HepG2 (cell line): ENCODE measurements at regions not wholly inside any gene's neighbourhood (a gene's known extent, or its start where the extent isn't known, plus 50 kb on each side); places are given as distances from the start of the nearest gene placed in this dataset.

ENCODE experiments used
- ATAC-seq: fragments of 200-7000 bp; cut with Tn5 transposase; 3 replicates; pipeline ENCODE4 v1.9.1; 2020; ENCODE audit warnings: mild to moderate bottlenecking, moderate library complexity
- BruUV-seq: library from RNA; stranded (reverse); fragments of 400-500 nt; replicated peaks from 2 replicates; lab custom pipeline; 2021; lab: Mats Ljungman, UMichigan
- CTCF ChIA-PET: fragments of 300-600 bp; formaldehyde crosslinking; extraction: SDS; loops from one replicate; lab custom pipeline; 2021; ENCODE audit warnings: low total read pairs, inconsistent platforms, low intra/inter-chr PET ratio; lab: Yijun Ruan, JAX
- POLR2A ChIA-PET: fragments of 350-600 bp; sonication (Branson Sonifier 250); formaldehyde crosslinking; loops from one replicate; lab custom pipeline; 2020; ENCODE audit warnings: antibody characterized with exemption, inconsistent platforms; lab: Yijun Ruan, JAX
- DNase-seq: peaks from one replicate; pipeline ENCODE4 v3.0.0-alpha.2; 2015; ENCODE audit warnings: low spot score
- FAIRE-seq: peaks from 3 replicates; lab custom pipeline; 2011; peaks lifted over from hg19 to GRCh38; lab: Jason Lieb, UNC
- H2AFZ ChIP-seq: one replicate; pipeline ENCODE4 v1.6.1; 2011; ENCODE audit warnings: low read length, inconsistent platforms
- H3K27ac ChIP-seq: fragments of 300-600 bp; 3 replicates; pipeline ENCODE4 v1.8.0; 2011; ENCODE audit warnings: mixed run types, mild to moderate bottlenecking, mixed read lengths, low read length, inconsistent platforms; ENCODE audit not compliant: insufficient read depth; ENCODE audit errors: extremely low read length
- H3K27me3 ChIP-seq, 2 experiments: fragments of 200-600 bp in 1 of 2; 2 replicates in 1 of 2; 3 replicates in 1 of 2; pipeline versions ENCODE4 v1.6.0 to v1.8.0; 2011; ENCODE audit warnings: low read length in 2 of 2, mild to moderate bottlenecking in 2 of 2, moderate library complexity in 2 of 2, inconsistent platforms in 1 of 2; ENCODE audit not compliant: insufficient read depth in 2 of 2, control insufficient read depth in 1 of 2
- H3K36me3 ChIP-seq, 2 experiments: fragments of 200-600 bp in 1 of 2; replicated peaks in 1 of 2; 2 replicates in 1 of 2; 3 replicates in 1 of 2; pipeline versions ENCODE4 v1.5.1 to v1.8.0; 2011; ENCODE audit warnings: low read length in 2 of 2, inconsistent platforms in 1 of 2; ENCODE audit not compliant: insufficient read depth in 2 of 2, control insufficient read depth in 1 of 2
- H3K4me1 ChIP-seq: 2 replicates; pipeline ENCODE4 v1.5.1; 2012; ENCODE audit warnings: low read length, inconsistent platforms; ENCODE audit not compliant: insufficient read depth
- H3K4me2 ChIP-seq: 2 replicates; pipeline ENCODE4 v1.6.0; 2011; ENCODE audit warnings: low read depth, low read length, inconsistent platforms
- H3K4me3 ChIP-seq, 3 experiments: fragments of 200-600 bp in 1 of 3; sonication (generic), shearing (Covaris generic) in 1 of 3; replicated peaks in 1 of 3; 2 replicates each; pipeline ENCODE4 v1.5.1; 2011 to 2016; ENCODE audit warnings: low read length in 3 of 3, inconsistent platforms in 2 of 3, low read depth in 2 of 3, mild to moderate bottlenecking in 2 of 3, control low read depth in 1 of 3, mixed read lengths in 1 of 3; ENCODE audit not compliant: insufficient read depth in 1 of 3
- H3K79me2 ChIP-seq: one replicate; pipeline ENCODE4 v1.6.1; 2011; ENCODE audit warnings: low read length, inconsistent platforms; ENCODE audit not compliant: insufficient read depth
- H3K9ac ChIP-seq: 2 replicates; pipeline ENCODE4 v1.6.0; 2011; ENCODE audit warnings: mild to moderate bottlenecking, low read depth, low read length, inconsistent platforms; ENCODE audit not compliant: insufficient read depth
- H3K9me3 ChIP-seq: 2 replicates; pipeline ENCODE4 v1.5.1; 2012; ENCODE audit warnings: mild to moderate bottlenecking, low read length
- H4K20me1 ChIP-seq: 2 replicates; pipeline ENCODE4 v1.6.0; 2011; ENCODE audit warnings: inconsistent platforms, mild to moderate bottlenecking, low read length, moderate library complexity; ENCODE audit not compliant: insufficient read depth
- CEBPB ChIP-seq: IDR thresholded peaks from 2 replicates; pipeline ENCODE4 v1.6.1; 2011; ENCODE audit warnings: low read depth, low read length, improper control_type of control experiment, borderline replicate concordance
- HDAC6 ChIP-seq: fragments of 200-600 bp; sonication (generic); IDR thresholded peaks from 2 replicates; pipeline ENCODE4 v1.7.0; 2017; ENCODE audit warnings: mild to moderate bottlenecking, antibody characterized with exemption, low read length, low read depth
- IKZF1 ChIP-seq: fragments of 450-650 bp; IDR thresholded peaks from 2 replicates; pipeline ENCODE4 v1.7.1; 2016
- PCBP2 ChIP-seq: fragments of 200-400 bp; formaldehyde crosslinking; optimal IDR thresholded peaks from 2 replicates; pipeline ENCODE3; 2018; ENCODE audit warnings: low read length, low read depth; ENCODE audit not compliant: poor library complexity, severe bottlenecking
- PHF20 ChIP-seq: sonication (generic); formaldehyde crosslinking; IDR thresholded peaks from 2 replicates; pipeline ENCODE4 v1.5.0; 2020; ENCODE audit warnings: mild to moderate bottlenecking, missing genetic modification reagents
- ZFP91 ChIP-seq: sonication (generic); formaldehyde crosslinking; IDR thresholded peaks from 2 replicates; pipeline ENCODE4 v1.9.0; 2022; ENCODE audit warnings: missing genetic modification reagents, mild to moderate bottlenecking, borderline replicate concordance
- ZNF136 ChIP-seq: sonication (generic); formaldehyde crosslinking; IDR thresholded peaks from 2 replicates; pipeline ENCODE4 v1.8.1; 2022; ENCODE audit warnings: low read depth, mild to moderate bottlenecking, moderate library complexity, missing genetic modification reagents
- ZNF3 ChIP-seq: IDR thresholded peaks from 2 replicates; pipeline ENCODE4 v1.7.0; 2017; ENCODE audit warnings: inconsistent platforms
- ZNF691 ChIP-seq: sonication (generic); formaldehyde crosslinking; IDR thresholded peaks from 2 replicates; pipeline ENCODE4 v1.4.0; 2020; ENCODE audit warnings: missing genetic modification reagents, low read depth, mild to moderate bottlenecking, borderline replicate concordance
- WGBS: methylation state at CpG from one replicate; pipeline ENCODE4 v1.1.6; 2017; ENCODE audit warnings: low lambda C conversion rate; 5-methylcytosine and 5-hydroxymethylcytosine counted together
- in situ Hi-C: cut with HindIII; loops from 2 replicates; pipeline ENCODE4 v1.10.0; 2017; ENCODE audit warnings: low pct_unique_long_range_greater_than_20kb; ENCODE audit not compliant: extremely low pct_ligation_motif_present
- intact Hi-C: fragments of 100-400 bp; cut with micrococcal nuclease; formaldehyde crosslinking; loops from one replicate; pipeline ENCODE4 v1.10.0; 2022; ENCODE audit not compliant: unreplicated experiment
- TF ChIP-seq, protein P1 (sequence below): sonication (generic); formaldehyde crosslinking; IDR thresholded peaks from 2 replicates; pipeline ENCODE4 v1.4.0; 2020; ENCODE audit warnings: missing genetic modification reagents, borderline replicate concordance
- TF ChIP-seq, protein P2 (sequence below): sonication (generic); formaldehyde crosslinking; IDR thresholded peaks from 2 replicates; pipeline ENCODE4 v1.4.0; 2020; ENCODE audit warnings: missing genetic modification reagents
- TF ChIP-seq, protein P3 (sequence below): fragments of 450-650 bp; IDR thresholded peaks from 2 replicates; pipeline ENCODE4 v1.6.1; 2017; ENCODE audit warnings: mild to moderate bottlenecking
- TF ChIP-seq, protein P4 (sequence below): sonication (generic); formaldehyde crosslinking; IDR thresholded peaks from 2 replicates; pipeline ENCODE4 v1.5.0; 2020; ENCODE audit warnings: missing genetic modification reagents, mild to moderate bottlenecking, borderline replicate concordance

DNA sequence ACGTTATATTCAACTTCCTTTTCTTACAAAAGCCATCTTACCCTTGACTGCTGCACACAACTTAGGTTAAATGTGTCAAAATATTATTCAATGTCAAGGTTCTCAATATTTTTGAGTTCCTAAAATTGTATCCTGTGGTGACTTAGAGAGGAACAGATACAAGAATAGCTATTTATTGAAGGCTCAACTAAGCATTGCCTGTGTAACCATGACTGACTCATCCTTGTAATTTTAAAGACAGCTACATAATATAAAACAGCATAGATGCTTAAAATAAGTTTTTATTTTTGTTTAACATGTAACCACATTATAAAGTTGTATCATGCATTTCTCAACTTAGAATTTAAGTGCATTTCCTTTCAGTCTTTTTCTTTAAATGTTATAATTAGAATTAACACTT is 312.9 kb upstream of the RGMB start:
- BruUV-seq: no TSS peak
- Histone ChIP-seq H3K9ac (no peak overlapping the region), H3K4me1 (no peaks in the 10 kb centered on the region), H2AFZ (no peak overlapping the region), H3K9me3 (no peaks in the 10 kb centered on the region), H3K36me3 (no peaks in the 10 kb centered on the region), H3K79me2 (no peaks in the 10 kb centered on the region), H3K27me3 (no peaks in the 10 kb centered on the region), H3K4me3 (no peak overlapping the region), H4K20me1 (no peaks in the 10 kb centered on the region), H3K4me2 (no peak overlapping the region), H3K27ac (no peak overlapping the region)
- DNase-seq (no peak), ATAC-seq (no peak), FAIRE-seq (no peak)
- in situ Hi-C loops: no loop called here
- POLR2A ChIA-PET: no interaction called here
- WGBS: 0% methylated on average over 1 of the region's 1 CpG
- intact Hi-C loops: no loop called here
- CTCF ChIA-PET: no interaction called here
- TF ChIP-seq, protein P1, sequence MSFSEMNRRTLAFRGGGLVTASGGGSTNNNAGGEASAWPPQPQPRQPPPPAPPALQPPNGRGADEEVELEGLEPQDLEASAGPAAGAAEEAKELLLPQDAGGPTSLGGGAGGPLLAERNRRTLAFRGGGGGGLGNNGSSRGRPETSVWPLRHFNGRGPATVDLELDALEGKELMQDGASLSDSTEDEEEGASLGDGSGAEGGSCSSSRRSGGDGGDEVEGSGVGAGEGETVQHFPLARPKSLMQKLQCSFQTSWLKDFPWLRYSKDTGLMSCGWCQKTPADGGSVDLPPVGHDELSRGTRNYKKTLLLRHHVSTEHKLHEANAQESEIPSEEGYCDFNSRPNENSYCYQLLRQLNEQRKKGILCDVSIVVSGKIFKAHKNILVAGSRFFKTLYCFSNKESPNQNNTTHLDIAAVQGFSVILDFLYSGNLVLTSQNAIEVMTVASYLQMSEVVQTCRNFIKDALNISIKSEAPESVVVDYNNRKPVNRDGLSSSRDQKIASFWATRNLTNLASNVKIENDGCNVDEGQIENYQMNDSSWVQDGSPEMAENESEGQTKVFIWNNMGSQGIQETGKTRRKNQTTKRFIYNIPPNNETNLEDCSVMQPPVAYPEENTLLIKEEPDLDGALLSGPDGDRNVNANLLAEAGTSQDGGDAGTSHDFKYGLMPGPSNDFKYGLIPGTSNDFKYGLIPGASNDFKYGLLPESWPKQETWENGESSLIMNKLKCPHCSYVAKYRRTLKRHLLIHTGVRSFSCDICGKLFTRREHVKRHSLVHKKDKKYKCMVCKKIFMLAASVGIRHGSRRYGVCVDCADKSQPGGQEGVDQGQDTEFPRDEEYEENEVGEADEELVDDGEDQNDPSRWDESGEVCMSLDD (CRISPR knock-in tag): no peak
- TF ChIP-seq, protein P2, sequence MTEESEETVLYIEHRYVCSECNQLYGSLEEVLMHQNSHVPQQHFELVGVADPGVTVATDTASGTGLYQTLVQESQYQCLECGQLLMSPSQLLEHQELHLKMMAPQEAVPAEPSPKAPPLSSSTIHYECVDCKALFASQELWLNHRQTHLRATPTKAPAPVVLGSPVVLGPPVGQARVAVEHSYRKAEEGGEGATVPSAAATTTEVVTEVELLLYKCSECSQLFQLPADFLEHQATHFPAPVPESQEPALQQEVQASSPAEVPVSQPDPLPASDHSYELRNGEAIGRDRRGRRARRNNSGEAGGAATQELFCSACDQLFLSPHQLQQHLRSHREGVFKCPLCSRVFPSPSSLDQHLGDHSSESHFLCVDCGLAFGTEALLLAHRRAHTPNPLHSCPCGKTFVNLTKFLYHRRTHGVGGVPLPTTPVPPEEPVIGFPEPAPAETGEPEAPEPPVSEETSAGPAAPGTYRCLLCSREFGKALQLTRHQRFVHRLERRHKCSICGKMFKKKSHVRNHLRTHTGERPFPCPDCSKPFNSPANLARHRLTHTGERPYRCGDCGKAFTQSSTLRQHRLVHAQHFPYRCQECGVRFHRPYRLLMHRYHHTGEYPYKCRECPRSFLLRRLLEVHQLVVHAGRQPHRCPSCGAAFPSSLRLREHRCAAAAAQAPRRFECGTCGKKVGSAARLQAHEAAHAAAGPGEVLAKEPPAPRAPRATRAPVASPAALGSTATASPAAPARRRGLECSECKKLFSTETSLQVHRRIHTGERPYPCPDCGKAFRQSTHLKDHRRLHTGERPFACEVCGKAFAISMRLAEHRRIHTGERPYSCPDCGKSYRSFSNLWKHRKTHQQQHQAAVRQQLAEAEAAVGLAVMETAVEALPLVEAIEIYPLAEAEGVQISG: no peak
- TF ChIP-seq ZNF136 (CRISPR knock-in tag) (no peak), CEBPB (no peak), ZNF691 (CRISPR knock-in tag) (no peak), IKZF1 (no peak), PCBP2 (no peak), HDAC6 (no peak), PHF20 (CRISPR knock-in tag) (no peak), ZNF3 (no peak), ZFP91 (CRISPR knock-in tag) (no peak)
- TF ChIP-seq, protein P3, sequence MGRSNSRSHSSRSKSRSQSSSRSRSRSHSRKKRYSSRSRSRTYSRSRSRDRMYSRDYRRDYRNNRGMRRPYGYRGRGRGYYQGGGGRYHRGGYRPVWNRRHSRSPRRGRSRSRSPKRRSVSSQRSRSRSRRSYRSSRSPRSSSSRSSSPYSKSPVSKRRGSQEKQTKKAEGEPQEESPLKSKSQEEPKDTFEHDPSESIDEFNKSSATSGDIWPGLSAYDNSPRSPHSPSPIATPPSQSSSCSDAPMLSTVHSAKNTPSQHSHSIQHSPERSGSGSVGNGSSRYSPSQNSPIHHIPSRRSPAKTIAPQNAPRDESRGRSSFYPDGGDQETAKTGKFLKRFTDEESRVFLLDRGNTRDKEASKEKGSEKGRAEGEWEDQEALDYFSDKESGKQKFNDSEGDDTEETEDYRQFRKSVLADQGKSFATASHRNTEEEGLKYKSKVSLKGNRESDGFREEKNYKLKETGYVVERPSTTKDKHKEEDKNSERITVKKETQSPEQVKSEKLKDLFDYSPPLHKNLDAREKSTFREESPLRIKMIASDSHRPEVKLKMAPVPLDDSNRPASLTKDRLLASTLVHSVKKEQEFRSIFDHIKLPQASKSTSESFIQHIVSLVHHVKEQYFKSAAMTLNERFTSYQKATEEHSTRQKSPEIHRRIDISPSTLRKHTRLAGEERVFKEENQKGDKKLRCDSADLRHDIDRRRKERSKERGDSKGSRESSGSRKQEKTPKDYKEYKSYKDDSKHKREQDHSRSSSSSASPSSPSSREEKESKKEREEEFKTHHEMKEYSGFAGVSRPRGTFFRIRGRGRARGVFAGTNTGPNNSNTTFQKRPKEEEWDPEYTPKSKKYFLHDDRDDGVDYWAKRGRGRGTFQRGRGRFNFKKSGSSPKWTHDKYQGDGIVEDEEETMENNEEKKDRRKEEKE: no peak
- TF ChIP-seq, protein P4, sequence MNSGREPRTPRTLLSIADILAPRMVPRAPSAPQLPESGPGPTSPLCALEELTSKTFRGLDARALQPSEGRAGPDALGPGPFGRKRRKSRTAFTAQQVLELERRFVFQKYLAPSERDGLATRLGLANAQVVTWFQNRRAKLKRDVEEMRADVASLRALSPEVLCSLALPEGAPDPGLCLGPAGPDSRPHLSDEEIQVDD (CRISPR knock-in tag): no peak
